ENCODE measurements at regions not wholly inside any gene's neighbourhood (a gene's known extent, or its start where the extent isn't known, plus 50 kb on each side); places are given as distances from the start of the nearest gene placed in this dataset.

- in situ Hi-C loops (cut with HindIII; ENCODE audit: low sequenced_read_pairs) = no loop called here
These were observed 50.5 kb upstream of the PZP start for GRCh38 chr12:9258676-9259075.

All from endothelial cell of hepatic sinusoid (primary cell).